SK-N-SH (cell line): ENCODE measurements at regions not wholly inside any gene's neighbourhood (a gene's known extent, or its start where the extent isn't known, plus 50 kb on each side); places are given as distances from the start of the nearest gene placed in this dataset.

Source experiments
- FOSL2 ChIP-seq: IDR thresholded peaks from 2 replicates; pipeline ENCODE4 v1.4.0; 2012; ENCODE audit warnings: low read depth, mild to moderate bottlenecking, moderate library complexity, borderline replicate concordance
- GABPA ChIP-seq: IDR thresholded peaks from 2 replicates; pipeline ENCODE4 v1.4.0; 2012; ENCODE audit warnings: low read depth, mild to moderate bottlenecking
- YY1 ChIP-seq: IDR thresholded peaks from 2 replicates; pipeline ENCODE4 v1.4.0; 2012; ENCODE audit warnings: low read depth, mild to moderate bottlenecking
- TF ChIP-seq, protein P1 (sequence below): fragments of 200-600 bp; sonication (generic); IDR thresholded peaks from 2 replicates; pipeline ENCODE4 v1.6.1; 2017; ENCODE audit warnings: antibody characterized with exemption, mild to moderate bottlenecking, moderate library complexity
- TF ChIP-seq, protein P2 (sequence below): IDR thresholded peaks from 2 replicates; pipeline ENCODE4 v1.6.1; 2012; ENCODE audit warnings: mild to moderate bottlenecking, low read depth, low read length, moderate library complexity
- TF ChIP-seq, protein P3 (sequence below): fragments of 150-350 bp; IDR thresholded peaks from 2 replicates; pipeline ENCODE4 v1.6.1; 2017; ENCODE audit warnings: antibody characterized with exemption, low read length, low read depth, borderline replicate concordance
- TF ChIP-seq, protein P4 (sequence below): IDR thresholded peaks from 2 replicates; pipeline ENCODE4 v1.4.0; 2012; ENCODE audit warnings: low read depth, borderline replicate concordance
- TF ChIP-seq, protein P5 (sequence below): fragments of 150-350 bp; IDR thresholded peaks from 2 replicates; pipeline ENCODE4 v1.6.1; 2016; ENCODE audit warnings: mild to moderate bottlenecking, low read depth, low read length

DNA sequence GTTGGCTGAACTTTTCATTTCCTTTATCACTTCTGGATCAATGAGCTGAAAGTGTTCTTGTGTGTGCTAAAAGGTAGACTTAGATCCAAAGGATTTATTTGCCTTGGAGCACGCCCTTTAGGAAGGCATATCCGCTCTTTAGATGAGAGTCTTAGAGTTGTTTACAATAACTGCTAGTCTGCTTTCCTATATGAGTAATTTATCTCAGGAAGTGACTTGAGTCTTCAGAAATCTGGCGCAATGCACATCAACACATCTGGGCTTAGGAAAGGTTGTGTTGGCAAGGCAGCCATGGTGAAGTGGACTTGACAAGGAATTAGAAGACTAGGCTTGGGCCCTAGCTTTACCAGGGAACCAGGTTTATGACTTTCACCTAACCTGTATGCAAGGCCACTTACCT is 204.1 kb upstream of the PTGFR start:
- TF ChIP-seq, protein P1, sequence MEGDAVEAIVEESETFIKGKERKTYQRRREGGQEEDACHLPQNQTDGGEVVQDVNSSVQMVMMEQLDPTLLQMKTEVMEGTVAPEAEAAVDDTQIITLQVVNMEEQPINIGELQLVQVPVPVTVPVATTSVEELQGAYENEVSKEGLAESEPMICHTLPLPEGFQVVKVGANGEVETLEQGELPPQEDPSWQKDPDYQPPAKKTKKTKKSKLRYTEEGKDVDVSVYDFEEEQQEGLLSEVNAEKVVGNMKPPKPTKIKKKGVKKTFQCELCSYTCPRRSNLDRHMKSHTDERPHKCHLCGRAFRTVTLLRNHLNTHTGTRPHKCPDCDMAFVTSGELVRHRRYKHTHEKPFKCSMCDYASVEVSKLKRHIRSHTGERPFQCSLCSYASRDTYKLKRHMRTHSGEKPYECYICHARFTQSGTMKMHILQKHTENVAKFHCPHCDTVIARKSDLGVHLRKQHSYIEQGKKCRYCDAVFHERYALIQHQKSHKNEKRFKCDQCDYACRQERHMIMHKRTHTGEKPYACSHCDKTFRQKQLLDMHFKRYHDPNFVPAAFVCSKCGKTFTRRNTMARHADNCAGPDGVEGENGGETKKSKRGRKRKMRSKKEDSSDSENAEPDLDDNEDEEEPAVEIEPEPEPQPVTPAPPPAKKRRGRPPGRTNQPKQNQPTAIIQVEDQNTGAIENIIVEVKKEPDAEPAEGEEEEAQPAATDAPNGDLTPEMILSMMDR = no peak
- TF ChIP-seq, protein P2, sequence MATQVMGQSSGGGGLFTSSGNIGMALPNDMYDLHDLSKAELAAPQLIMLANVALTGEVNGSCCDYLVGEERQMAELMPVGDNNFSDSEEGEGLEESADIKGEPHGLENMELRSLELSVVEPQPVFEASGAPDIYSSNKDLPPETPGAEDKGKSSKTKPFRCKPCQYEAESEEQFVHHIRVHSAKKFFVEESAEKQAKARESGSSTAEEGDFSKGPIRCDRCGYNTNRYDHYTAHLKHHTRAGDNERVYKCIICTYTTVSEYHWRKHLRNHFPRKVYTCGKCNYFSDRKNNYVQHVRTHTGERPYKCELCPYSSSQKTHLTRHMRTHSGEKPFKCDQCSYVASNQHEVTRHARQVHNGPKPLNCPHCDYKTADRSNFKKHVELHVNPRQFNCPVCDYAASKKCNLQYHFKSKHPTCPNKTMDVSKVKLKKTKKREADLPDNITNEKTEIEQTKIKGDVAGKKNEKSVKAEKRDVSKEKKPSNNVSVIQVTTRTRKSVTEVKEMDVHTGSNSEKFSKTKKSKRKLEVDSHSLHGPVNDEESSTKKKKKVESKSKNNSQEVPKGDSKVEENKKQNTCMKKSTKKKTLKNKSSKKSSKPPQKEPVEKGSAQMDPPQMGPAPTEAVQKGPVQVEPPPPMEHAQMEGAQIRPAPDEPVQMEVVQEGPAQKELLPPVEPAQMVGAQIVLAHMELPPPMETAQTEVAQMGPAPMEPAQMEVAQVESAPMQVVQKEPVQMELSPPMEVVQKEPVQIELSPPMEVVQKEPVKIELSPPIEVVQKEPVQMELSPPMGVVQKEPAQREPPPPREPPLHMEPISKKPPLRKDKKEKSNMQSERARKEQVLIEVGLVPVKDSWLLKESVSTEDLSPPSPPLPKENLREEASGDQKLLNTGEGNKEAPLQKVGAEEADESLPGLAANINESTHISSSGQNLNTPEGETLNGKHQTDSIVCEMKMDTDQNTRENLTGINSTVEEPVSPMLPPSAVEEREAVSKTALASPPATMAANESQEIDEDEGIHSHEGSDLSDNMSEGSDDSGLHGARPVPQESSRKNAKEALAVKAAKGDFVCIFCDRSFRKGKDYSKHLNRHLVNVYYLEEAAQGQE = no peak
- TF ChIP-seq, protein P3, sequence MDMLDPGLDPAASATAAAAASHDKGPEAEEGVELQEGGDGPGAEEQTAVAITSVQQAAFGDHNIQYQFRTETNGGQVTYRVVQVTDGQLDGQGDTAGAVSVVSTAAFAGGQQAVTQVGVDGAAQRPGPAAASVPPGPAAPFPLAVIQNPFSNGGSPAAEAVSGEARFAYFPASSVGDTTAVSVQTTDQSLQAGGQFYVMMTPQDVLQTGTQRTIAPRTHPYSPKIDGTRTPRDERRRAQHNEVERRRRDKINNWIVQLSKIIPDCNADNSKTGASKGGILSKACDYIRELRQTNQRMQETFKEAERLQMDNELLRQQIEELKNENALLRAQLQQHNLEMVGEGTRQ = no peak
- TF ChIP-seq YY1 (no peak), FOSL2 (no peak), GABPA (no peak)
- TF ChIP-seq, protein P4, sequence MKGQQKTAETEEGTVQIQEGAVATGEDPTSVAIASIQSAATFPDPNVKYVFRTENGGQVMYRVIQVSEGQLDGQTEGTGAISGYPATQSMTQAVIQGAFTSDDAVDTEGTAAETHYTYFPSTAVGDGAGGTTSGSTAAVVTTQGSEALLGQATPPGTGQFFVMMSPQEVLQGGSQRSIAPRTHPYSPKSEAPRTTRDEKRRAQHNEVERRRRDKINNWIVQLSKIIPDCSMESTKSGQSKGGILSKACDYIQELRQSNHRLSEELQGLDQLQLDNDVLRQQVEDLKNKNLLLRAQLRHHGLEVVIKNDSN = no peak
- TF ChIP-seq, protein P5, sequence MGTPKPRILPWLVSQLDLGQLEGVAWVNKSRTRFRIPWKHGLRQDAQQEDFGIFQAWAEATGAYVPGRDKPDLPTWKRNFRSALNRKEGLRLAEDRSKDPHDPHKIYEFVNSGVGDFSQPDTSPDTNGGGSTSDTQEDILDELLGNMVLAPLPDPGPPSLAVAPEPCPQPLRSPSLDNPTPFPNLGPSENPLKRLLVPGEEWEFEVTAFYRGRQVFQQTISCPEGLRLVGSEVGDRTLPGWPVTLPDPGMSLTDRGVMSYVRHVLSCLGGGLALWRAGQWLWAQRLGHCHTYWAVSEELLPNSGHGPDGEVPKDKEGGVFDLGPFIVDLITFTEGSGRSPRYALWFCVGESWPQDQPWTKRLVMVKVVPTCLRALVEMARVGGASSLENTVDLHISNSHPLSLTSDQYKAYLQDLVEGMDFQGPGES = no peak
